NB4 (cell line): ENCODE measurements at regions not wholly inside any gene's neighbourhood (a gene's known extent, or its start where the extent isn't known, plus 50 kb on each side); places are given as distances from the start of the nearest gene placed in this dataset.

ENCODE experiments used
- DNase-seq: peaks from one replicate; pipeline ENCODE4 v3.0.0; 2010; ENCODE audit warnings: low read depth
- H3K4me3 ChIP-seq: one replicate; pipeline ENCODE4 v1.5.1; 2011; ENCODE audit warnings: mild to moderate bottlenecking, low read depth, low read length, moderate library complexity
- CTCF ChIP-seq: IDR thresholded peaks from one replicate; pipeline ENCODE4 v1.5.1; 2012; ENCODE audit warnings: low read depth, low read length
- MAX ChIP-seq: IDR thresholded peaks from 2 replicates; pipeline ENCODE4 v1.6.1; 2011; ENCODE audit warnings: low read depth, low read length
- MYC ChIP-seq: IDR thresholded peaks from 2 replicates; pipeline ENCODE4 v1.6.1; 2011; ENCODE audit warnings: low read depth, low read length
- POLR2A ChIP-seq: IDR thresholded peaks from 2 replicates; pipeline ENCODE4 v1.6.1; 2011; ENCODE audit warnings: mild to moderate bottlenecking; ENCODE audit not compliant: insufficient read length; ENCODE audit errors: extremely low read depth

GRCh38 chr16:86649875-86650274 is 71.5 kb downstream of the FOXL1 start:
- H3K4me3 ChIP-seq: no peak overlapping the region
- no peak for TF ChIP-seq POLR2A
- no peak for TF ChIP-seq MYC
- TF ChIP-seq MAX: no peak
- no peak for TF ChIP-seq CTCF

GRCh38 chr16:86651013-86651627 is 72.8 kb downstream of the FOXL1 start:
- TF ChIP-seq CTCF: no peak
- no peak for TF ChIP-seq POLR2A
- no peak for TF ChIP-seq MYC
- TF ChIP-seq MAX: no peak
- H3K4me3 ChIP-seq: no peak overlapping the region
- no peak for DNase-seq

More at GRCh38 chr16:86649875-86650274, 71.5 kb downstream of the FOXL1 start:
- no peak for DNase-seq

- no peak for DNase-seq
- TF ChIP-seq POLR2A (no peak), CTCF (no peak), MYC (no peak), MAX (no peak)
- no peak overlapping the region for H3K4me3 ChIP-seq
Measured at GRCh38 chr16:86651823-86652222, 73.5 kb downstream of the FOXL1 start.

- no peak for DNase-seq
- no peak for TF ChIP-seq MAX
- no peak for TF ChIP-seq POLR2A
- TF ChIP-seq MYC: no peak
- no peak for TF ChIP-seq CTCF
- H3K4me3 ChIP-seq: no peak overlapping the region
Measured at GRCh38 chr16:86653285-86654006, 75.1 kb downstream of the FOXL1 start.

- DNase-seq: no peak
- no peak for TF ChIP-seq MYC
- no peak for TF ChIP-seq CTCF
- TF ChIP-seq MAX: no peak
- TF ChIP-seq POLR2A: no peak
- no peak overlapping the region for H3K4me3 ChIP-seq
Measured at GRCh38 chr16:86657972-86658371, 79.6 kb downstream of the FOXL1 start.
